ENCODE measurements at regions not wholly inside any gene's neighbourhood (a gene's known extent, or its start where the extent isn't known, plus 50 kb on each side); places are given as distances from the start of the nearest gene placed in this dataset.

DNA sequence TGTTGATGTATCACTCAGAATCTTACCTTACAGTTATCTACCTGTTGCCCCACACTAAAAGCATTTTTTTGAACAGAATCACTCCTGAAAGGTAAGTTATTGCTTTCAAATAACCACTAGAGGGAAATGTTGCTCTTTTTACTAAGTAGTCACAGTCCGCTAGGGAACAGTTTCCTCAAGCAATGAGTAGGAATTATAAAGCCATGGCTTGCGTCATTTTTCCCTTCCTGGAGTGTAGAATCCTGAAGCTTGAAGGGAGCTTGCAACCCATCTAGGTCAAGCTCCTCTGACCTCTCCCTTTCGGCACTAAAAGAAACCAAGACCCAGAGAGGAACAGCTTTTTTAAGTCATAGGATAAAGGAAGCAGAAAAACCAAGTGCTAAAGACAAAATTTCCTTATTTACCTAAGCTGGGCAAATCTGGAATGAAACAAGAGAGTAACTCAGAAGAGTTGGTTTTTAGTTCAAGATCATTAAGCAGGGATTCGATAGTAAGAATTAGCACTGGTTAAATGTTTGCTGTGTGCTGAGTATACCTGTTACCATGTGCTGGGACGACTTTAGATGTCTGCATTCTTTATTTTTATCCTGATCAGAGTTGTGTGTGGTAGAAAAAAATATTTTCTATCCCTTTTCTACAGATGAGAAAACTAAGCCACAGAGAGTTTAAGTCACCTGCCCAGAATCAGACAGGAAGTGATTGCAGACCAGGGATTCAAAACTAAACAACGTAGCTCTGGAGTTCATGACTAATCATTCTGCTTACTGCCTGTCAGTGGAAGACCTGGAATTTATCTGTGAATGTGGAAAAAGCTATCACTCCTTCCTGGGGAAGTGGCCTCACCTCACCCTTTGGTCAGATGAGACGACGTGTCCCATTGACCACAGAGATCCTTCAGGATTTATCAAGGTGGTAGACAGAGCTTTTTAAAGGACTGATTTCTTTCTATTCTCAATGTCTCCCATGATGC is 631.5 kb downstream of the RAB28 start:
- no peak for DNase-seq (ENCODE audit: low read depth)

DNA sequence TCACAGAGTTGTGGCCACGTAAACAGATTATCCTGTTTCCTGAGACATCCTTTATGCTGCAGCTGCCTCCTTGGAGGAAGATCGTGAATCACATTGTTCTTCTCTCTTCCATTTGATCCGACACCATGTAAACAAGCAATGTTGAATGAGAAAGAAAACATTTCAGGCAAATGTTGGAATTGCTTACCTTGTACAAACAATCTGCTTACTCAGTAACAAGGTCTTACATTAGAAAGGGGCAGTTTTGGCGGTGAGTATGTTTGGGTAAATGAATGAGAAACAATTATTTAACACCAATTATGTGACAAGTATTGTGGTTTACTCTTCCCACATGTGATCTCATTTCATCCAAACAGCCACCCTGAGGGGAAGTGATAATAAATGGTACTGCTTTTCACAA is 637.8 kb downstream of the RAB28 start:
- no peak for DNase-seq (ENCODE audit: low read depth)

DNA sequence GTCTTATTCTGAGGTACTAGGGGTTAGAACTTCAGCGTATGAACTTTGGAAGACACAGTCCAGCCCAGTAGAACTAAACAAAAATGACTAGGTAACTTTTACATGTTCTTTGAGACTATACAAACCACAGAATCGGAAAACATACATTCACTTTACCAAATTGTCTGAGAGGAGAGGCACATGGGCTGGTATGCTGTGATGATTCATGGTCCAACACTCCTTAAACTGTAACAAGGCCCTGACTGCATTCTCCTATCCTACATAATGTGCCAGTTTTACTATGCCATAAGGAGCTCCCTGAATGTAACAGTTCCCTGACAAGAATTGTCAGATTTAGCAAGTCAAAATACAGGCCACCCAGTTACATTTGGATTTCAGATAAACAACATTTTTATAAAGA is 640.0 kb downstream of the RAB28 start:
- DNase-seq (ENCODE audit: low read depth), result no peak

DNA sequence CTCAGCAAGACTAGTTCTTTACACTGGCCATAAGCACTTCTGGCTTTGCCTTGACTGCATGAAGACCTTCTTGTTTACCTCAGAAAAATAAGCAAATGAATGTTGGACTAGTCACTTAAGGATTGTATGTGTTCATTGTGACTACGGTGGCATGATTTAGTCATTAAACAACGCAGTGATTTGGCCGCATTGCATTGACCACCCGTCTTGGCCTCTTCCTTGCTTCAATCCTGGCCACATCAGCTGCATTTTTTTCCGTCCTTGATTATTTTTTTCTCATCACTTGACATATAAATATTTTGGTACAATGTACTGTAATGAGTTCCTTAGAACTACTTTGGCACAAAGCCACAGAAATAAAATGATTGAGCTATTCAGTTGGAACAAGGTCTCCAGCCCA is 656.2 kb downstream of the RAB28 start:
- no peak for DNase-seq (ENCODE audit: low read depth)

DNA sequence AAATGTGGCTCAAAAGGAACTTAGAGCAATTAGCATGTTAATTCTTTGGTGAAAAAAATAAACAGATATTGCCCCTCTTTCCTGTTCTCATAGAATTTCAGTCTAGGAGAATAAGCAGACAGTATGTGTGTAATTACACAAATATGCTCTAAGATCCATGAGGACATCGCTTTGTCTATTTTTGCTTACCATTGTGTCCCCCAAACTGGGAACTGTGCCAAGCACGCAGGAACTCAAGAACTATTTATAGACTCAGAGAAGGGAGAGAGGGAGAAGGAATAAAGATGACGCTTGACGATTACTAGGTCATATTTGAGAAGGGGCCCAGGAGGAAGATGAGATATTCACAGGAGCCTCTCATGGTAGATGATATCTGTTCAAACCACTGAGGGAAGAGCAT is 692.6 kb downstream of the RAB28 start:
- DNase-seq (ENCODE audit: low read depth), result no peak

DNA sequence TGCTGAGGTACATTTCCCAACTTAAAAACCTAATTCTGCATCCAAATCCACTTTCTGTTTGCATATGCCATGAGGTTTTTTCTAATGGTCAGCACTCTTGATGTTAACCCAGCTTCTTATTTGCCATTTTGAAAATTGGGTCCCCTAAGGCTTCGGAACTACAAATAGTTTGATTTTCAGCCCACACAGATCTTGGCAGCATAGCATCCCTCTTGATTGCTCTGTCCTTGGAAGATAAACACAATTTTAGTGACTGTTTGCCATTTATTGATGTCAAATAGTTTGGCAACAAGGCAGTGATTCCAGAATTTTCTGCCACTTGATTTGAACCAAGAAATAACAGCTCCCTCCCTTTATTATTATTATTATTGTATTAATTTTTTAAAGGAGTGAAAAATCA is 696.9 kb downstream of the RAB28 start:
- no peak for DNase-seq (ENCODE audit: low read depth)

DNA sequence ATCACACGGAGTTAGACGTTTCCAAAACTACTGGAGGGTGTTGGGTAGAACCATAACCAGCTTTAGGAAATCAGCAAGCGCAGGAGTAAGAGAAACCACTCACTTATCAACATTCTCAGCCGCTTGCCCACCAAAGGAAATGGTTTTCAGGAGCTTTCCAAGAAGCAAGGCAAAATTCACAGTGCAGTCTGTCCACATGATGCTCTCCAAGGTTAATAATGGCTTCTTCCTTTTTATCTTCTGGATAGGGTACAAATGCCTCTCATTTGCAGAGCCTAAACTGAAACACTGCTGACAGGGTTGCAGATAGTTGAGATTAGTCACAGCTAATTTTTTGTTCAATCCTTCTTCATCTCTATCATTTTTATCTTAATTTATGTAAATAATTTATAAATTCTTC is 705.4 kb downstream of the RAB28 start:
- no peak for DNase-seq (ENCODE audit: low read depth)

DNA sequence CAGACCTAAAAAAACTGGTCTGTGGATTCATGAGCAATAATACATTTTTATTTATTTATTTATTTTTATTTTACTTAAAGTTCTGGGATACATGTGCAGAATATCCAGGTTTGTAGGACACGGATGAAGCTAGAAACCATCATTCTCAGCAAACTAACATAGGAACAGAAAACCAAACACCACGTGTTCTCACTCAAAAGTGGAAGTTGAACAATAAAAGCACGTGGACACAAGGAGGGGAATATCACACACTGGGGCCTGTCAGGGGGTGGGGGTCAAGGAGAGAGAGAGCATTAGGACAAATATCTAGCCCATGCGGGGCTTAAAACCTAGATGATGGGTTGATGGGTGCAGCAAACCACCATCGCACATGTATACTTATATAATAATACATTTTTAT is 705.9 kb downstream of the RAB28 start:
- DNase-seq (ENCODE audit: low read depth), result no peak

DNA sequence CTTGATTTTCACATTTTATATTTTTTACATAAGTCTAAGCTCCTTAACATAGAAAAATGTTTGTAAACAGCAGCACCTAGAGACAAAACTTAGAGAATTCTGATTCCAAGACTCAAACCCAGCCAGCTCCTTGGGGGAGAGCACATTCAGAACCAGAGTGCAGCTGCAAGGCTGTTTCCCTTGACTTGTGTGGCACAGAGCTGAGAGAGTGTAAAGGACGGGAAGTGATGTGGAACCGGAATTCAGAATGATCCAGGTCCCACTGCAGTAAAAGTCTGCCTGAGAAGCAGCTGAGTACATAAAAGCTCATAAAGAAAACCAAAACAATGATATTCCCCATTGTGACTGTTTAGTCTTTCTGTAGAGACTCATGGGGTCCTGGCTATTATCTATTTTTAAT is 713.8 kb downstream of the RAB28 start:
- DNase-seq (ENCODE audit: low read depth), result no peak

DNA sequence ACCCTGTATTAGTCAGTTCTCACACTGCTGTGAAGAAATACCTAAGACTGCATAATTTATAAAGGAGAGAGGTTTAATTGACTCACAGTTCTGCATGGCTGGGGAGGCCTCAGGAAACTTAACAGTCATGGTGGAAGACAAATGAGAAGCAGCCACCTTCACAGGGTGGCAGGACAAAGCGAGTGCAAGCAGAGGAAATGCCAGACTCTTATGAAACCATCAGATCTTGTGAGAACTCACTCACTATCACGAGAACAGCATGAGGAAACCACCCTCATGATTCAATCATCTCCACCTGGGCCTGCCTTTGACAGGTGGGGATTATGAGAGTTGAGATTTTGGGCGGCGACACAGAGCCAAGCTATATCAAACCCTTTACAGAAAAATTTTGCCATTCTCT is 722.4 kb downstream of the RAB28 start:
- DNase-seq (ENCODE audit: low read depth), result no peak

DNA sequence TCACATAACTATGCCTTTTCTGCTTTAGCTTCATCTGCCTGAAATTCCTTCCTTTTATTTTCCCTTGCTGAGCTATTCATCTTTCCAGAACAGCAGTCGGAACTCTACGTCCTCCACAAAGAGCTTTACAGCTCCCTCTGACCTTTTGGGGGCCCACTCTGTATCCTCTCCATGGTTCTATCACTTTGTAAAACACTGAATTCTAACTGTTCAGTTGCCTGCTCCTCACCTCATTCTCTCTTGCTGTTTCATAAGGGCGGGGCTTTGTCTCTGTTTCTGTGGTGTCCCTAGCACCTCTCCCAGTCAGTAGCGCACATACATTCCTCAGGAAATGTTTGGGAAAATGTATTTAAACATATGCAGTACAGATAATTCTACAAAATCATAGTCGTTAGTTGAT is 737.0 kb downstream of the RAB28 start:
- no peak for DNase-seq (ENCODE audit: low read depth)

DNA sequence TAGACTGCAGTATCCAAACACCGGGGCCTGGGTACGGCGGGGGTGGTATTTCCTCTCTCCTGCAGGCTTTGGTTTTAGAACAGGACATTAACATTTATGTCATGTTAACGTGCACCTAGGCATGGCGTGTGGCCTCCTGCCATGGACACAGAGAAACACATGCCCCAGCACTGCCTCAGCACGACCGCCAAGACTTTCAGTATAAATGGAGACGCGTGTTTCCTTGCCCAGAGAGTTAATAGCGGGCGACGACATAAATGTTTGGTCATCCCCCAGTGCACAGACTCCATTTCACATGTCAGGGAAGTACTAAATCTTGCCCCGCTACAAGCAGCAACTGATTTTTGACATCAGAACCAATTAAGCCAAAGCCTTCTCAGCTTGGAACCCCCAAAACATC is 737.9 kb downstream of the RAB28 start:
- DNase-seq (ENCODE audit: low read depth), result no peak

DNA sequence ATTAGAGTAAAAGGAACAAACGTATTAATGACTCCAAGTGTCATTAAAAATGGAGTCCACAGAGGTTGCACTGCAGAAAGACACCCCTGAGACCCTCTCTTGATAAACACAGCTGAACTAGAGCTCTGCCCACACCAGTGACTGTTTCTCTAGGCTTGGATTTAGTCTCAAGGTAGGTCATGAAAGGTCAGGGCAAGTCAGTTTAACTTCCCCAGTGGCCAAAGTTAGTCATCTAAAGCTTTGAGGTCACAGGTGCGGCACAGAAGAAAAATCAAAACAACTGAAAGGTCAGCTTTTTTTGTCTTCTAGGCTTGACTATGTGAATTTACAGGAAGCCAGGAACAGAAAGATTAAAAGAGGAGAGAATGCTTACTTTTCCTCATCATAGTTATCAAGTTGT is 749.6 kb downstream of the RAB28 start:
- DNase-seq (ENCODE audit: low read depth), result no peak

DNA sequence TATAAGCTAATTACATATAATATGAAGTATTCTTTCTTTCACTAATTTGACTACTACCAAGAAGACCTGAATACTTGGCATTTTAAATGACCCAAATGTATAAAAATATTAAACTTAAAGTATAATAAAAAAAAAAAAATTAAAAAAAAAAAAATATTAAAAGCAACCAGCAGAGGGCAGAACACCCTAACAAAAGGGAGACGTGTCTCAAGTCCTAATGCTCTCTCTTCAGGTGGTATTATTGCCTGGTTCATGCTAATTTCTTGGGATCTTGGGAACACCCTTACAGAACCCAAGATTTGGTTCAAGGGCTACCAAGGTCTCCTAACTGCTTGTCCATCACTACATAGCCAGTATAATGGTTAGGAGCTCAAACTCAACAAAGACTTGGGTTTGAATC is 754.8 kb downstream of the RAB28 start:
- DNase-seq (ENCODE audit: low read depth), result no peak

DNA sequence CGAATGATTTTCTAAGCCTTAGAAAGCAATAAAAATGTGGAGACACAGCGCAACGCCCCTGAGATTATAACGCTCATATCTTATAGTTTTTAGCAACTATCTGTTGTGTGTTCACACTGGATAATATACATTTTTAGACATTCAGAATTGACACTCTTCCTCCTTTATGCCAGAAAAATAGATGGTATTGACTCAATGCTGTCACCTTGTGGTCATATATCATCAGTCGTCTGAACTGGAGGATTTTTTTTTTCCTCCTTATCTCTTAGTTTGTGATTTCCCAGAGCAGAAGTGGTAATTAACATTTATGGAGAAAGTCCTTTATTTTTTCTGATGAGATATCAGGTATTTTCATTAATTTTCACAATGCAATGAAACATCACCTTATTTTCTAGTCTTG is 759.6 kb downstream of the RAB28 start:
- DNase-seq (ENCODE audit: low read depth), result no peak

DNA sequence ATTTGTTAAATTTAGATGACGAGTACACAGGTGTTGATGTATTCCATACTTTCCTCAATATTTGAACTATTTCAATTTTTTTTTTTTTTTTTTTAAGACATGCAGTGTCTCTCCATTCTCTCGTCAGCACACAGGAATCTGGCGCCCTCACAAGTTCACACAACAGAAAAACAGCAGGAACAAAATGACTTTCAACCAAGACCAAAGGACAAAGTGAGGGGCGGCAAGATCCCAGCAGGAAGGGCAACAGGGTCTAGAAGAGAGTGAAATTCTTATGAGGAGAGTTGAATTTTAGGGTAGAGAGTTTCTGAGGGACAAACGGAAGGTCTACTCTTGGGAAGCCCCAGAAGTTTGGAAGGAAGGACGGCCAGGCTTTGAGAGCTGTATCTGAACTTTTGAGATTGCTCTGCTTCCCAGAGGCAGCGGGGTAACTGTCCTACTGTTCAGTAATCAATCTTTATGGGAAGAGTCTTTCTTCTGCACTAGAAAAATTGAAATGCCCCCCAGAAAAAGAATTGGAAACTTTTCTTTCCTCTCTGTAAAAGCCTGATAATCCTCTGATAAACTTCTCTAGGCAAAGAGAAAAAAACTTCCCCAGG is 760.2 kb downstream of the RAB28 start:
- no peak for DNase-seq (ENCODE audit: low read depth)

DNA sequence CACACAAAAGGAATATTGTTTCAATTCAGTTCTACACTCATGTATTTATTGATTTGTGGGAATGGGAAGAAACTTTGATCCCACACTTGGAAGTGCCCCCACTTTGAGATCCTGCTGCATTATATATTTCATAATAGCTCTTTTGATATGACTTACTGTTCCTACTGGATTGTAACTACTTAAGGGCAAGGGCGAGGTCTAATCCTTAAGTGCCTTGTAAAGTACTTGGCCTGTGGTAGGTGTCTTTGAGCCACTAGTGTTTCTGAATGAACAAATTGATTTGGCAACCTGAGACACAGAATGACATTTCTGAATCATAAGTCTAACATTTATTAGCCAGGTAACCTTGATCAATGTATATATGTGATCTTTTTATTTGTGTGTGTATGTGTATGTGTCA is 767.2 kb downstream of the RAB28 start:
- DNase-seq (ENCODE audit: low read depth), result no peak

DNA sequence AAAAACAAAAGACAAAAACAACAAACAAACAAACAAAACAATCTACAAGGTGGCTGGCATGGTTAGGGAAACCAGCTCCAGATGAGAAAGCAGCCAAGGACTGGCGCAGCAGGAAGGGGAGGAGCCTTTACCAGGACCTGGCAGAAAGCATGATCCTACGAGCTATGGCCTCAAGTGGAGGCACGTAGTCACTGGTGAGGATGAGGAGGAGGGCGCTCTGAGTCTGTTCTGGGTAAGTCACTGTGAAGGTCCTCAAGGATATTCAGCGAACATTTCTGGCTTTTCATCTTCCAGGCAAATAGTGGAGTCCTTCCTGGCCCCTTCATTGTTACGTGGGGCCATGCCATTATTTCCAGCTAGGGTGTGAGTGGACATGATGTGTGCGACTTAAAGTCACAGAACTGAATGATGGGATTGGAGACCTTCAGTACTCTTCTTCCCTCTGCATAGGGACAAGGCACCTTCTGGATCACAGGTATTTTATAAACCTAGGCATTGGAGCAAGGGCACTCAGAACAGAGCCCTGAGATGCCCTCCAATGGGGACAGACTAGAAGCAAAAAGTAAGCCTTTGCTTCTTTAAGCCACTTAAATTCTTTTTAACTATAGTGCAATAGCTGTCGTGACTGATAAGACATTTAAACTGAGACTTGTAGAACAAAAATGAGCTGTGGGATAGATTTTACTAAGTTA is 771.3 kb downstream of the RAB28 start:
- no peak for DNase-seq (ENCODE audit: low read depth)

DNA sequence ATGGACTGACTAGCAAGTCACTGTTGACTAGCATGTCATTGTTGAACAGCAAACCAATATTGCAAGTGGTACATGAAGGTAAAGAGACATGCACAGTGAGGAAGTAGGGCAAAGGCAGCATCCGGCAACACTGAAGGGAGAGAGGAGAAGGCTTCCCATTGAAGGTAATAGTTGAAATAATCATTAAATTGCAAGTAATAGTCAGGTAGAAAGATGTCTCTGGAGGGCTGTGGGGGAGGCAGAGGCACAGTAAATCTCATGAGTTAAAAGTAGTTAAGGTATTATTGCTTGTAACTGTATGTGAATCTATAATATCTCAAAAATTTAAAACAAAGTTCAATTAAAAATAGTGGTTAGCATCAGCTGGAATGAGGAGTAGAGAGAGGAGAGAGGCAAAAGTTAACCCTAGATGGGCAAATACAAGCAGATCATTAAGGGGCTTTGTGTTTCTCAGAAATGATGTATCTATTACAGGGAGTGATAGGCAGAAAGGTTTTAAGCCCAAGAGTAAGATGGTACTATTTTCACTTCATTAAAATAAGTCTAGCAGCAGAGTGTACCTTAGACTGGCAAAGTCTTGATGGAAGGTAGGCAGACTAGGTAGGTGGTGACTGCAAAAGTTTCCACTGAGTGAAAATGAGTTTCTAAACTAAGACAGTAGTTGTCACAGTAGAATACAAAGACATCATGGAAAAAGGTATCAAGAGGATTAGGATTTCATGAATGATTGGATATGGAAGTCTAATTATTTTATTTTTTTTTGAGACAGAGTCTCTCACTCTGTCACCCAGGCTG is 776.6 kb downstream of the RAB28 start:
- no peak for DNase-seq (ENCODE audit: low read depth)

DNA sequence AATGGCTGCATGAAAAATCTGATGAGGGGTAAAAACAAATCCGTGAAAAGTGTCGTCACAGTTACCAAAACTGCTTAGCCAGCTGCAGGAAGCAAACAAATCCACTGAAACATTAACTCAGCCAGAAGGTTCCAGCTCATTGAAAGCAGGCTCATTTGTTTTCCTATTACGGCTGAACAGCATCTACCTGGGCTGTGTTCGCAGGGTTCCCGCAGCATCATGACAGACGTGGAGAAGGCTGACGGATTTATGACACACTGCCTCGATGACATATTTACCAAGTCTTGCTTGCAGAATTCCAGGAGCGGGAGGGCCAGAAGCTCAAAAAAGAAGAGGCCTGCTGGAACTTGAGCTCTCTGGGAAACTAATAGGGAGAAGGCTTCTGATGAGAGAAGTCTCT is 781.1 kb downstream of the RAB28 start:
- DNase-seq (ENCODE audit: low read depth), result no peak

DNA sequence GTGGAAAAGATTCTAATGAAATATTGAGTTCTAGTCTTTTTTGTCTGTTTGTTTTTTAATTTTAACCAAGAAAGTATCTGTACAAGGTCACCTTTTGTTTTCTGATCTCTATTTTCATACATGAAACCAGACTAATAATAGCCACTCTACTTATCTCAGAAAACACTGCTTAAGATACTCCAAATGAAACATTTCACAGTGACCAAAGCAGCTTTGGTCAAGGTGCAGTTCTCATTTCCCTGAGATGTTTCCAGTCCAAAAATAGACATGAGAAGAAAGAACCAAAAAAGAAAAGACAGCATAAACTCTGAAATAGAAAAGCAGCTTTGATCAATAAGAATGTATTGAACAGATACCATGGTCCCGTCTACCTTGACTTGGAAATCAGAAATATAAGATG is 782.8 kb downstream of the RAB28 start:
- no peak for DNase-seq (ENCODE audit: low read depth)

DNA sequence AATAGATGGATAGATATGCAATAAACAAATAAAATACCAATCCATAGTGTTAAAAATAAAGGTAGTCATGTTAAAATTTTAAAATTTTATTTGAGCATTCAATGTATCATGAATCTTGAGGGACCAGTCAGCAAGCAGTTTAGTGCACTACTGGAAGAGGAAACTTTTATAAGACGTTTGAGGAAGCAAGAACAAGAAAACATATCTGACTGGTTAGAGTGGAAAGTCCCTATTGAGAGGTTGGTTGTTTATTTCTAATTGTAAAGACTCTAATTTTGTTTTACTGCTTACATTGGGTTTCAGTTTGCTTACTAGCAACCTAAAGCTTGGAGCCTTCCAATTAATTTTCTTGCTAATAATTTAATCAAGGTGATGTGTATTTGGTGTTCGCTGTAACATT is 786.2 kb downstream of the RAB28 start:
- DNase-seq (ENCODE audit: low read depth), result no peak
